Omental fat pad (tissue), 3 donors: ENCODE measurements at regions not wholly inside any gene's neighbourhood (a gene's known extent, or its start where the extent isn't known, plus 50 kb on each side); places are given as distances from the start of the nearest gene placed in this dataset.

Experiments
- ATAC-seq: fragments of 150-250 bp; one replicate; pipeline ENCODE4 v1.9.1; 2016; ENCODE audit warnings: mild to moderate bottlenecking, moderate library complexity; ENCODE audit not compliant: low FRiP score
- DNase-seq: peaks from one replicate; pipeline ENCODE4 v3.0.0-alpha.2; 2019; ENCODE audit warnings: low spot score
- CTCF ChIP-seq, 3 donors: fragments of 450-650 bp; IDR thresholded peaks; one replicate each; pipeline ENCODE4 v1.5.1; 2016 to 2017; ENCODE audit warnings: antibody characterized with exemption in 3 of 3, mild to moderate bottlenecking in 3 of 3, moderate library complexity in 2 of 3

- DNase-seq, result no peak
- no peak for ATAC-seq
- no peak for TF ChIP-seq CTCF (IDR thresholded peaks at IDR 0.05)
Observed at GRCh38 chr13:53324656-53325055, 296.0 kb downstream of the OLFM4 start.

- TF ChIP-seq CTCF (IDR thresholded peaks at IDR 0.05), result no peak
- ATAC-seq, result no peak
- DNase-seq, result no peak
Observed at GRCh38 chr13:53326716-53327115, 298.1 kb downstream of the OLFM4 start.

- no peak for TF ChIP-seq CTCF (IDR thresholded peaks at IDR 0.05)
- ATAC-seq (no peak), DNase-seq (no peak)
Observed at GRCh38 chr13:53327680-53328315, 299.2 kb downstream of the OLFM4 start.

GRCh38 chr13:53336441-53337160 lies 308.0 kb downstream of the OLFM4 start:
- no peak for ATAC-seq
- no peak for TF ChIP-seq CTCF (IDR thresholded peaks at IDR 0.05)
- DNase-seq, result no peak

GRCh38 chr13:53338760-53339159 lies 310.1 kb downstream of the OLFM4 start:
- ATAC-seq (no peak), DNase-seq (no peak)
- no peak for TF ChIP-seq CTCF (IDR thresholded peaks at IDR 0.05)

GRCh38 chr13:53340505-53341143 lies 312.0 kb downstream of the OLFM4 start:
- no peak for DNase-seq

More at GRCh38 chr13:53340505-53341143, 312.0 kb downstream of the OLFM4 start:
- no peak for TF ChIP-seq CTCF (IDR thresholded peaks at IDR 0.05)
- ATAC-seq, result no peak
